ENCODE measurements at regions not wholly inside any gene's neighbourhood (a gene's known extent, or its start where the extent isn't known, plus 50 kb on each side); places are given as distances from the start of the nearest gene placed in this dataset.

GRCh38 chr11:131242476-131243000 is 127.9 kb upstream of the NTM start:
- no peak for DNase-seq

- DNase-seq: no peak
Measured at GRCh38 chr11:131246156-131246555, 124.3 kb upstream of the NTM start.

GRCh38 chr11:131246663-131247062 is 123.8 kb upstream of the NTM start:
- DNase-seq: peak; percentile 24

- DNase-seq: no peak
Measured at GRCh38 chr11:131248588-131248987, 121.8 kb upstream of the NTM start.

GRCh38 chr11:131253142-131253655 is 117.2 kb upstream of the NTM start:
- no peak for DNase-seq

GRCh38 chr11:131253656-131254151 is 116.7 kb upstream of the NTM start:
- no peak for DNase-seq

GRCh38 chr11:131254254-131254653 is 116.2 kb upstream of the NTM start:
- DNase-seq: no peak

- DNase-seq: no peak
Measured at GRCh38 chr11:131274233-131274632, 96.2 kb upstream of the NTM start.

GRCh38 chr11:131275580-131275979 is 94.8 kb upstream of the NTM start:
- no peak for DNase-seq

GRCh38 chr11:131278472-131278871 is 91.9 kb upstream of the NTM start:
- no peak for DNase-seq

GRCh38 chr11:131279654-131280384 is 90.6 kb upstream of the NTM start:
- no peak for DNase-seq

- DNase-seq: no peak
Measured at GRCh38 chr11:131281316-131281715, 89.1 kb upstream of the NTM start.

- no peak for DNase-seq
Measured at GRCh38 chr11:131284041-131284440, 86.4 kb upstream of the NTM start.

- no peak for DNase-seq
Measured at GRCh38 chr11:131288521-131289091, 81.8 kb upstream of the NTM start.

GRCh38 chr11:131290185-131290584 is 80.2 kb upstream of the NTM start:
- no peak for DNase-seq

GRCh38 chr11:131295986-131296385 is 74.4 kb upstream of the NTM start:
- no peak for DNase-seq

GRCh38 chr11:131297441-131297840 is 73.0 kb upstream of the NTM start:
- no peak for DNase-seq

- DNase-seq: no peak
Measured at GRCh38 chr11:131299598-131300438, 70.6 kb upstream of the NTM start.

- no peak for DNase-seq
Measured at GRCh38 chr11:131300439-131300717, 70.0 kb upstream of the NTM start.

GRCh38 chr11:131301306-131301705 is 69.1 kb upstream of the NTM start:
- DNase-seq: no peak

GRCh38 chr11:131302836-131303235 is 67.6 kb upstream of the NTM start:
- no peak for DNase-seq

- no peak for DNase-seq
Measured at GRCh38 chr11:131303611-131304119, 66.8 kb upstream of the NTM start.

GRCh38 chr11:131305005-131305404 is 65.4 kb upstream of the NTM start:
- DNase-seq: no peak
